ENCODE measurements at regions not wholly inside any gene's neighbourhood (a gene's known extent, or its start where the extent isn't known, plus 50 kb on each side); places are given as distances from the start of the nearest gene placed in this dataset.

- ChIA-PET CTCF (no interaction called here), POLR2A (no interaction called here)
Observed at GRCh38 chr12:45601888-45602287, 127.6 kb upstream of the ARID2 start.

GRCh38 chr12:45605624-45606023 is 123.9 kb upstream of the ARID2 start:
- ChIA-PET POLR2A (no interaction called here), CTCF (no interaction called here)
- no peak for DNase-seq (ENCODE audit: extremely low spot score)
- TF ChIP-seq TARDBP (IDR thresholded peaks at IDR 0.05) = no peak
- TF ChIP-seq ELF4 (IDR thresholded peaks at IDR 0.05) = no peak
- no peak for TF ChIP-seq ZNF384 (IDR thresholded peaks at IDR 0.05)
- TF ChIP-seq FOXM1 (IDR thresholded peaks at IDR 0.05; ENCODE audit: borderline replicate concordance) = no peak
- no peak for TF ChIP-seq FOXA1 (IDR thresholded peaks at IDR 0.05)
- TF ChIP-seq CTBP1 (IDR thresholded peaks at IDR 0.05; ENCODE audit: borderline replicate concordance) = no peak
- TF ChIP-seq LEF1 (IDR thresholded peaks at IDR 0.05; ENCODE audit: borderline replicate concordance) = no peak
- no peak for TF ChIP-seq SUZ12 (IDR thresholded peaks at IDR 0.05)
- no peak for TF ChIP-seq ARNT (IDR thresholded peaks at IDR 0.05)
- no peak for TF ChIP-seq PKNOX1 (IDR thresholded peaks at IDR 0.05)

More at GRCh38 chr12:45601888-45602287, 127.6 kb upstream of the ARID2 start:
- TF ChIP-seq L3MBTL2 (conservative IDR thresholded peaks at IDR 0.05) (no peak), LEF1 (IDR thresholded peaks at IDR 0.05; ENCODE audit: borderline replicate concordance) (no peak), BHLHE40 (IDR thresholded peaks at IDR 0.05; ENCODE audit: borderline replicate concordance) (no peak), ELF4 (IDR thresholded peaks at IDR 0.05) (no peak), SUZ12 (IDR thresholded peaks at IDR 0.05) (no peak), NFRKB (IDR thresholded peaks at IDR 0.05) (no peak), TARDBP (IDR thresholded peaks at IDR 0.05) (no peak), ZNF384 (IDR thresholded peaks at IDR 0.05) (no peak), HDGF (IDR thresholded peaks at IDR 0.05; ENCODE audit: borderline replicate concordance) (no peak)
- no peak for DNase-seq (ENCODE audit: extremely low spot score)

- DNase-seq (ENCODE audit: extremely low spot score) = no peak
- TF ChIP-seq PKNOX1 (IDR thresholded peaks at IDR 0.05) (no peak), TARDBP (IDR thresholded peaks at IDR 0.05) (no peak), CTBP1 (IDR thresholded peaks at IDR 0.05; ENCODE audit: borderline replicate concordance) (no peak)
- ChIA-PET CTCF (no interaction called here), POLR2A (no interaction called here)
Observed at GRCh38 chr12:45611061-45611460, 118.4 kb upstream of the ARID2 start.

GRCh38 chr12:45611495-45611894 is 118.0 kb upstream of the ARID2 start:
- TF ChIP-seq FOXM1 (IDR thresholded peaks at IDR 0.05; ENCODE audit: borderline replicate concordance) (no peak), LEF1 (IDR thresholded peaks at IDR 0.05; ENCODE audit: borderline replicate concordance) (no peak), ARNT (IDR thresholded peaks at IDR 0.05) (no peak), NFRKB (IDR thresholded peaks at IDR 0.05) (no peak), ELF4 (IDR thresholded peaks at IDR 0.05) (no peak), ZNF384 (IDR thresholded peaks at IDR 0.05) (no peak), L3MBTL2 (conservative IDR thresholded peaks at IDR 0.05) (no peak), CTBP1 (IDR thresholded peaks at IDR 0.05; ENCODE audit: borderline replicate concordance) (no peak), SUZ12 (IDR thresholded peaks at IDR 0.05) (no peak), FOXK2 (IDR thresholded peaks at IDR 0.05) (no peak), PKNOX1 (IDR thresholded peaks at IDR 0.05) (no peak), FOXA1 (IDR thresholded peaks at IDR 0.05) (no peak), SP1 (IDR thresholded peaks at IDR 0.05) (no peak)
- CTCF ChIA-PET = no interaction called here
- POLR2A ChIA-PET = no interaction called here
- no peak for DNase-seq (ENCODE audit: extremely low spot score)

- DNase-seq (ENCODE audit: extremely low spot score) = no peak
- ChIA-PET POLR2A (interaction anchor here (1.6 kb wide), 1 partner anchor 115 kb away, joined by 4 read pairs; no protein-coding TSS in a partner anchor), CTCF (no interaction called here)
- TF ChIP-seq ELF4 (IDR thresholded peaks at IDR 0.05) (no peak), FOXA1 (IDR thresholded peaks at IDR 0.05) (no peak), NFRKB (IDR thresholded peaks at IDR 0.05) (no peak), ARNT (IDR thresholded peaks at IDR 0.05) (no peak), HDGF (IDR thresholded peaks at IDR 0.05; ENCODE audit: borderline replicate concordance) (no peak), SUZ12 (IDR thresholded peaks at IDR 0.05) (no peak), PKNOX1 (IDR thresholded peaks at IDR 0.05) (no peak), SP1 (IDR thresholded peaks at IDR 0.05) (no peak), L3MBTL2 (conservative IDR thresholded peaks at IDR 0.05) (no peak), FOXK2 (IDR thresholded peaks at IDR 0.05) (no peak), ZNF384 (IDR thresholded peaks at IDR 0.05) (no peak), BHLHE40 (IDR thresholded peaks at IDR 0.05; ENCODE audit: borderline replicate concordance) (no peak)
Observed at GRCh38 chr12:45612044-45612794, 117.3 kb upstream of the ARID2 start.

GRCh38 chr12:45613296-45613695 is 116.2 kb upstream of the ARID2 start:
- ChIA-PET POLR2A (interaction anchor here (1.0 to 1.6 kb wide), 2 partner anchors 114 to 115 kb away, joined by 3 to 4 read pairs; no protein-coding TSS in a partner anchor), CTCF (no interaction called here)
- DNase-seq (ENCODE audit: extremely low spot score) = no peak
- TF ChIP-seq LEF1 (IDR thresholded peaks at IDR 0.05; ENCODE audit: borderline replicate concordance) = no peak
- TF ChIP-seq NFRKB (IDR thresholded peaks at IDR 0.05) = no peak
- no peak for TF ChIP-seq FOXA1 (IDR thresholded peaks at IDR 0.05)
- no peak for TF ChIP-seq CTBP1 (IDR thresholded peaks at IDR 0.05; ENCODE audit: borderline replicate concordance)
- TF ChIP-seq ARNT (IDR thresholded peaks at IDR 0.05) = no peak
- TF ChIP-seq FOXK2 (IDR thresholded peaks at IDR 0.05) = no peak
- no peak for TF ChIP-seq BHLHE40 (IDR thresholded peaks at IDR 0.05; ENCODE audit: borderline replicate concordance)
- TF ChIP-seq FOXM1 (IDR thresholded peaks at IDR 0.05; ENCODE audit: borderline replicate concordance) = no peak
- TF ChIP-seq PKNOX1 (IDR thresholded peaks at IDR 0.05) = no peak
- no peak for TF ChIP-seq HDGF (IDR thresholded peaks at IDR 0.05; ENCODE audit: borderline replicate concordance)
- no peak for TF ChIP-seq SP1 (IDR thresholded peaks at IDR 0.05)
- no peak for TF ChIP-seq L3MBTL2 (conservative IDR thresholded peaks at IDR 0.05)
- TF ChIP-seq ELF4 (IDR thresholded peaks at IDR 0.05) = no peak
- no peak for TF ChIP-seq ZNF384 (IDR thresholded peaks at IDR 0.05)
- TF ChIP-seq TARDBP (IDR thresholded peaks at IDR 0.05) = no peak
- no peak for TF ChIP-seq SUZ12 (IDR thresholded peaks at IDR 0.05)
